ENCODE measurements at regions not wholly inside any gene's neighbourhood (a gene's known extent, or its start where the extent isn't known, plus 50 kb on each side); places are given as distances from the start of the nearest gene placed in this dataset.
"Not testable (repeated sequence)": the region's sequence is repeated elsewhere in the genome, so short reads cannot be mapped to it uniquely, and the experiment has no call there.

GRCh38 chr6:71360556-71361335 lies 72.1 kb downstream of the OGFRL1 start:
- intact Hi-C loops (cut with micrococcal nuclease) = not testable (repeated sequence)

GRCh38 chr6:71364889-71365542 lies 76.4 kb downstream of the OGFRL1 start:
- intact Hi-C loops (cut with micrococcal nuclease) = no loop called here

- intact Hi-C loops (cut with micrococcal nuclease) = no loop called here
Measured at GRCh38 chr6:71367756-71368155, 79.1 kb downstream of the OGFRL1 start.

GRCh38 chr6:71368284-71368683 lies 79.7 kb downstream of the OGFRL1 start:
- intact Hi-C loops (cut with micrococcal nuclease) = no loop called here

GRCh38 chr6:71371559-71371958 lies 82.9 kb downstream of the OGFRL1 start:
- intact Hi-C loops (cut with micrococcal nuclease) = no loop called here

GRCh38 chr6:71373943-71374342 lies 85.3 kb downstream of the OGFRL1 start:
- intact Hi-C loops (cut with micrococcal nuclease) = no loop called here

- intact Hi-C loops (cut with micrococcal nuclease) = no loop called here
Measured at GRCh38 chr6:71375676-71376075, 87.1 kb downstream of the OGFRL1 start.

- intact Hi-C loops (cut with micrococcal nuclease) = no loop called here
Measured at GRCh38 chr6:71376830-71377229, 88.2 kb downstream of the OGFRL1 start.

GRCh38 chr6:71383476-71383875 lies 94.9 kb downstream of the OGFRL1 start:
- intact Hi-C loops (cut with micrococcal nuclease) = no loop called here

- intact Hi-C loops (cut with micrococcal nuclease) = loop anchor here (1.0 kb wide), 2 partner anchors 126 to 701 kb away; no protein-coding TSS in a partner anchor
Measured at GRCh38 chr6:71383901-71384489, 95.4 kb downstream of the OGFRL1 start.

GRCh38 chr6:71385111-71385822 lies 96.7 kb downstream of the OGFRL1 start:
- intact Hi-C loops (cut with micrococcal nuclease) = no loop called here

- intact Hi-C loops (cut with micrococcal nuclease) = no loop called here
Measured at GRCh38 chr6:71386215-71386614, 97.6 kb downstream of the OGFRL1 start.

- intact Hi-C loops (cut with micrococcal nuclease) = no loop called here
Measured at GRCh38 chr6:71387179-71387578, 98.6 kb downstream of the OGFRL1 start.

- intact Hi-C loops (cut with micrococcal nuclease) = loop anchor here (1.0 kb wide), 1 partner anchor 697 kb away; no protein-coding TSS in a partner anchor
Measured at GRCh38 chr6:71388068-71388744, 99.6 kb downstream of the OGFRL1 start.

GRCh38 chr6:71388856-71389527 lies 100.4 kb downstream of the OGFRL1 start:
- intact Hi-C loops (cut with micrococcal nuclease) = loop anchor here (1.0 kb wide), 1 partner anchor 696 kb away; no protein-coding TSS in a partner anchor

- intact Hi-C loops (cut with micrococcal nuclease) = no loop called here
Measured at GRCh38 chr6:71391126-71391525, 102.5 kb downstream of the OGFRL1 start.

- intact Hi-C loops (cut with micrococcal nuclease) = no loop called here
Measured at GRCh38 chr6:71392276-71392675, 103.7 kb downstream of the OGFRL1 start.

GRCh38 chr6:71393471-71393870 lies 104.9 kb downstream of the OGFRL1 start:
- intact Hi-C loops (cut with micrococcal nuclease) = no loop called here

GRCh38 chr6:71393981-71394432 lies 105.4 kb downstream of the OGFRL1 start:
- intact Hi-C loops (cut with micrococcal nuclease) = no loop called here

GRCh38 chr6:71394926-71395325 lies 106.3 kb downstream of the OGFRL1 start:
- intact Hi-C loops (cut with micrococcal nuclease) = no loop called here
